BJ (cell line): ENCODE measurements at regions not wholly inside any gene's neighbourhood (a gene's known extent, or its start where the extent isn't known, plus 50 kb on each side); places are given as distances from the start of the nearest gene placed in this dataset.

Experiments
- CTCF ChIA-PET: fragments of 350-600 bp; formaldehyde crosslinking; extraction: SDS; loops from one replicate; lab custom pipeline; 2021; ENCODE audit warnings: antibody characterized with exemption, inconsistent platforms; lab: Yijun Ruan, JAX
- POLR2A ChIA-PET: fragments of 300-600 bp; sonication (Branson Sonifier 250); formaldehyde crosslinking; extraction: SDS; loops from one replicate; lab custom pipeline; 2021; ENCODE audit warnings: antibody characterized with exemption; lab: Charles Lee
- DNase-seq: peaks from one replicate; pipeline ENCODE4 v3.0.0-alpha.2; 2011; ENCODE audit warnings: low read depth
- H3K27me3 ChIP-seq: 2 replicates; pipeline ENCODE4 v1.6.0; 2011; ENCODE audit warnings: low read length; ENCODE audit not compliant: control insufficient read depth, insufficient read depth
- H3K36me3 ChIP-seq: 2 replicates; pipeline ENCODE4 v1.5.1; 2011; ENCODE audit warnings: low read length; ENCODE audit not compliant: control insufficient read depth, insufficient read depth
- H3K4me3 ChIP-seq: 2 replicates; pipeline ENCODE4 v1.5.1; 2011; ENCODE audit warnings: low read depth, mild to moderate bottlenecking, control low read depth, low read length
- TF ChIP-seq, protein P1 (sequence below): IDR thresholded peaks from 2 replicates; pipeline ENCODE4 v1.5.1; 2011; ENCODE audit warnings: low read depth, mild to moderate bottlenecking, control low read depth, inconsistent platforms, low read length, moderate library complexity; ENCODE audit not compliant: insufficient read depth

DNA sequence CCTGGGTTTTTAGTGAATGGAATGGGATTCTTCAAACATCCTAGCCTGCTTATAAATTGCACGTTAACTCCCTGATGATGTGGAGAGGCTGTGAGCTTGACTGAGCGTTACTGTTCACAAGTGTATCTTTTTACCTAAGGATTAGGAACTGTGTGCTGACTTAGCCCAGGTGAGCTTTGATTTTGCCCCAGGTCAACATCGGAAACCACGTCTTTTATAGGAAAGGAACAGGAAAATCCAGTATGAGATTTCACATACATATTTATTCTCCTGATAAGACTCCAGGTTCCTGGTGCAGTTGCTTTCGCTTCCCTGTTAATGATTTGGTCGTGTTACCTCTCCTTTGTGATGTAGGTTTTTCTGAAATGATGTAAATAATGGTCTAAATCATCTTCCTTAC is 103.2 kb upstream of the BASP1 start:
- TF ChIP-seq, protein P1, sequence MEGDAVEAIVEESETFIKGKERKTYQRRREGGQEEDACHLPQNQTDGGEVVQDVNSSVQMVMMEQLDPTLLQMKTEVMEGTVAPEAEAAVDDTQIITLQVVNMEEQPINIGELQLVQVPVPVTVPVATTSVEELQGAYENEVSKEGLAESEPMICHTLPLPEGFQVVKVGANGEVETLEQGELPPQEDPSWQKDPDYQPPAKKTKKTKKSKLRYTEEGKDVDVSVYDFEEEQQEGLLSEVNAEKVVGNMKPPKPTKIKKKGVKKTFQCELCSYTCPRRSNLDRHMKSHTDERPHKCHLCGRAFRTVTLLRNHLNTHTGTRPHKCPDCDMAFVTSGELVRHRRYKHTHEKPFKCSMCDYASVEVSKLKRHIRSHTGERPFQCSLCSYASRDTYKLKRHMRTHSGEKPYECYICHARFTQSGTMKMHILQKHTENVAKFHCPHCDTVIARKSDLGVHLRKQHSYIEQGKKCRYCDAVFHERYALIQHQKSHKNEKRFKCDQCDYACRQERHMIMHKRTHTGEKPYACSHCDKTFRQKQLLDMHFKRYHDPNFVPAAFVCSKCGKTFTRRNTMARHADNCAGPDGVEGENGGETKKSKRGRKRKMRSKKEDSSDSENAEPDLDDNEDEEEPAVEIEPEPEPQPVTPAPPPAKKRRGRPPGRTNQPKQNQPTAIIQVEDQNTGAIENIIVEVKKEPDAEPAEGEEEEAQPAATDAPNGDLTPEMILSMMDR, result no peak
- DNase-seq, result no peak
- ChIA-PET CTCF (interaction anchor here (1.0 to 2.1 kb wide), 3 partner anchors 18 to 76 kb away, joined by 3 to 12 read pairs (median 5); no protein-coding TSS in a partner anchor), POLR2A (no interaction called here)
- H3K4me3 ChIP-seq, result no peak overlapping the region
- no peaks in the 10 kb centered on the region for H3K27me3 ChIP-seq
- no peaks in the 10 kb centered on the region for H3K36me3 ChIP-seq

DNA sequence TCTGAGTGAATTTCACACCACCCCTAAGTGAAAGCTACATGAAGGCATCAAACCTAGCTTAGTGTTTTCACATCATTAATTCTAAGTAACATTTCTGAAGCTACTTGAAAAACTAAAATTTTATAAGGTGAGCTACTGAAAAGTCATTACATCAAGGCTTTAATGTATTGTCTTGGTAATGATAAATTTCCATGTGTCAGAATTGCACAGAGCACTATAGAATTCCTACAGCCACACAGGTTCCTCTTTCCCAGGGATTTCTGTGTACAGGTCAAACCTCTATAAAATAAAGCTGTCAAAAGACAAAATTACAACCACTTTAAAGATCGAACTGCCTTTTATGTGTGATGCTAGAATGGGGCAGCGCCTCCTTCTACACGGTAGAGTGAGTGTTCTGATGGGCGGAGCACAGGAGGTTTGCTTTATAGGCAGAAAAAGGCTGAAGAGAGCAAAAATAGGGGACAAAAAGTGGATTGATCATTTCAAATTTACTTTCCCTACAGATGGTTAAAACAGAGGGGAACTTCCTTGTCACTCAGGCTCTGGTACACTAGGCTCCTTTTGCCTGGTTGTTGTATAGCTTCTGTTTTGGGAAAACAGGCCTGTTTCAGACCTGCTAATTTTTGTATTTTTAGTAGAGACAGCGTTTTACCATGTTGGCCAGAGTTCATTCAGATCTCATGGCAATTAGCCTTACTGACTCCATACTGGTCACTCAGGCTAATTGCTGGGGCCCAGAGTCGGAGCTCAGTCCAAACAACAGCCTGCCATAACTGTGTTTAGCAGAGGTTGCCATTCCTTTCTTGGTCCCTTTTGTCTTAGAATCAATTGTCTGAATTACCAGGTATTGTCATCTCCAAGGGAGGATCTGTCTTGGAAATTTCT is 102.5 kb upstream of the BASP1 start:
- TF ChIP-seq, protein P1, result no peak
- Histone ChIP-seq H3K27me3 (no peaks in the 10 kb centered on the region), H3K36me3 (no peaks in the 10 kb centered on the region), H3K4me3 (no peak overlapping the region)
- ChIA-PET CTCF (interaction anchor here (0.5 to 2.1 kb wide), 3 partner anchors 15 to 75 kb away, joined by 3 to 12 read pairs (median 5); no protein-coding TSS in a partner anchor), POLR2A (no interaction called here)
- no peak for DNase-seq

DNA sequence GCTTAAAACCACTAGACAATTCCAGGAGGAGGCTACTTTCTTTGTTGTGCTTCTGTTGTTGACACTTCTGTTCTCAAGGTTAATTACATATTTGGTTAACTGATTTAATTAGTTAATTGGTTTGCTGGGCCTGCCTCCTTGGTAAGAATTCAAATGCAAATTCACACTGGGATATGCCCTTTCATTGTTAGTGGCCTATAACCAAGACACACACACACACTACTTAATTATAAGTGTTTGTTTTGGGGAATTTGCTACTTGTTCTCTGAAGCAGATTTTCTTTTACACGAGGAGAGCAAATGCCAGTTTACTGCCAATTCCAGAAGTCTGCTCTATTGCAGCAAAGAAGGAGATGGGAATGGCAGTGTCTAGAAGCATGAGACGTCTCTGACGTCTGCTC is 101.6 kb upstream of the BASP1 start:
- no peak for DNase-seq
- POLR2A ChIA-PET, result no interaction called here

DNA sequence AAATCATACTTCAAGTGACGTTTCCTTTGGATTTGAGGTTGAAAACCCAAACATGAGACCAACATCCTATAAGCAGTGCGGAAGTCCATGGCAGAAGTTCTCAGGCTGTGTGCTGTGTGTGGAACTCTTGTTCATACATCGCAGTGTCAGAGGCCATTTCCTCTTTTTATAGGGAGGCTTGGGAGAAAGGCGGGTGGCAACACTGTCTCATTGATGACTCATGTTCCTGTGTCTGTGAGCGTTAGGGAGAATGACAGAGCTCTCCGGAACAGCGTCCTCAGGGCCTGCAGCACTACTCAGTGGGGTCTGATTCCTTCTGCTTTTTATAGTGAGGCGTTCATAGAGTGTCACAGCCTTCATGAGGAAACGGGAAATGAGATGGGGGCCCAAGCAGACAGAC is 98.8 kb upstream of the BASP1 start:
- ChIA-PET CTCF (interaction anchor here (0.6 to 2.0 kb wide), 3 partner anchors 14 to 186 kb away, joined by 4 to 6 read pairs (median 5); no protein-coding TSS in a partner anchor), POLR2A (no interaction called here)
- no peak overlapping the region for H3K4me3 ChIP-seq
- TF ChIP-seq, protein P1, result no peak
- H3K36me3 ChIP-seq, result no peaks in the 10 kb centered on the region
- peak; percentile 86 for DNase-seq
- no peaks in the 10 kb centered on the region for H3K27me3 ChIP-seq

More for the DNA sequence above, 101.6 kb upstream of the BASP1 start:
- CTCF ChIA-PET, result interaction anchor here (1.8 to 2.1 kb wide), 2 partner anchors 17 to 74 kb away, joined by 5 to 12 read pairs; no protein-coding TSS in a partner anchor
- Histone ChIP-seq H3K4me3 (no peak overlapping the region), H3K36me3 (no peaks in the 10 kb centered on the region), H3K27me3 (no peaks in the 10 kb centered on the region)
- TF ChIP-seq, protein P1, result no peak

DNA sequence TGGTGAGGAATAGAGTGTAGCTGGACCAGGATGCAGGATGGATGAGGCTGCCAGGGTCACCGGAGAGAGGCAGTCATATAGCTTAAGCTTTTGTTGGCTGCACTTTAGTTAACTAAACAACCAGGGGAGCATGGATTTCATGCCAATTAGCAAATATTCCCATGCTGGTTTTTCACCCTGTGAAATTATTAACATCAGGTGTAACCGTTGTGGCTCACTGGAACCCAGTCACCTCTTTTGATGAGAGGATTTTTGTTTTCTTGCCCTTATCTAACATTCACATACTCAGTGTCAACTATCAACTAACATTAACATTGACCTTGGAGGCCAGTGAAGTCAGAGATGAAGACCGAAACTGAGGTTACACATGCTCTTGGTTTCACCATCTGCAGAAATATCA is 97.2 kb upstream of the BASP1 start:
- Histone ChIP-seq H3K27me3 (no peaks in the 10 kb centered on the region), H3K36me3 (no peaks in the 10 kb centered on the region), H3K4me3 (no peak overlapping the region)
- ChIA-PET POLR2A (no interaction called here), CTCF (interaction anchor here (0.6 to 2.0 kb wide), 4 partner anchors 12 to 187 kb away, joined by 3 to 6 read pairs (median 3); no protein-coding TSS in a partner anchor)
- TF ChIP-seq, protein P1, result no peak
- DNase-seq, result no peak
